ENCODE measurements at regions not wholly inside any gene's neighbourhood (a gene's known extent, or its start where the extent isn't known, plus 50 kb on each side); places are given as distances from the start of the nearest gene placed in this dataset.

- TF ChIP-seq BHLHE40 (IDR thresholded peaks at IDR 0.05; ENCODE audit: low read length): no peak
- no peak for TF ChIP-seq ARID5B (CRISPR knock-in tag; IDR thresholded peaks at IDR 0.05)
- no peak for TF ChIP-seq PHF8 (CRISPR knock-in tag; IDR thresholded peaks at IDR 0.05)
Measured at GRCh38 chr2:71795486-71795885, 342.1 kb downstream of the DYSF start.

All from HepG2 (cell line).